ENCODE measurements at regions not wholly inside any gene's neighbourhood (a gene's known extent, or its start where the extent isn't known, plus 50 kb on each side); places are given as distances from the start of the nearest gene placed in this dataset.

GRCh38 chr3:30518872-30519271 is 87.5 kb upstream of the TGFBR2 start:
- TF ChIP-seq SIN3A (IDR thresholded peaks at IDR 0.05; ENCODE audit: borderline replicate concordance, insufficient read depth, low read depth, low read length): no peak
- H3K36me3 ChIP-seq (ENCODE audit: control insufficient read depth, insufficient read depth, low read length): no peaks in the 10 kb centered on the region; the same call in 1 of the 2 replicates
- no peak overlapping the region for H3K4me3 ChIP-seq (ENCODE audit: low read depth in 2 of 2, low read length in 2 of 2)
- ChIA-PET POLR2A (no interaction called here), CTCF (interaction anchor here (0.6 kb wide), 1 partner anchor 1251 kb away, joined by 4 read pairs; no protein-coding TSS in a partner anchor)
- ATAC-seq (no peak), DNase-seq (ENCODE audit: low read depth, low spot score) (no peak)
- in situ Hi-C loops (cut with HindIII; ENCODE audit: low pct_unique_long_range_greater_than_20kb, low sequenced_read_pairs) (no loop called here), intact Hi-C loops (cut with micrococcal nuclease; ENCODE audit: unreplicated experiment) (no loop called here)
- BruUV-seq (replicated peaks): no TSS peak
- H3K27me3 ChIP-seq (ENCODE audit: control insufficient read depth, insufficient read depth, low read length): no peaks in the 10 kb centered on the region
- H3K9me3 ChIP-seq (ENCODE audit: control insufficient read depth, insufficient read depth, low read depth, low read length): no peaks in the 10 kb centered on the region
- H3K4me1 ChIP-seq (ENCODE audit: control insufficient read depth, insufficient read depth, low read length): no peaks in the 10 kb centered on the region; the same call in 1 of the 2 replicates
- no peak overlapping the region for H3K27ac ChIP-seq (ENCODE audit: low read length)

GRCh38 chr3:30520699-30521098 is 85.7 kb upstream of the TGFBR2 start:
- Histone ChIP-seq H3K27me3 (ENCODE audit: control insufficient read depth, insufficient read depth, low read length) (no peaks in the 10 kb centered on the region), H3K27ac (ENCODE audit: low read length) (no peak overlapping the region), H3K4me1 (ENCODE audit: control insufficient read depth, insufficient read depth, low read length) (no peaks in the 10 kb centered on the region; the same call in 1 of the 2 replicates), H3K4me3 (ENCODE audit: low read depth in 2 of 2, low read length in 2 of 2) (no peak overlapping the region), H3K9me3 (ENCODE audit: control insufficient read depth, insufficient read depth, low read depth, low read length) (no peaks in the 10 kb centered on the region), H3K36me3 (ENCODE audit: control insufficient read depth, insufficient read depth, low read length) (no peaks in the 10 kb centered on the region; the same call in 1 of the 2 replicates)
- TF ChIP-seq POLR2AphosphoS5 (IDR thresholded peaks at IDR 0.05; ENCODE audit: low read depth, low read length): no peak
- TF ChIP-seq REST (IDR thresholded peaks at IDR 0.05; ENCODE audit: insufficient read depth in 1 of 2, low read depth in 2 of 2, low read length in 1 of 2): no peak
- TF ChIP-seq TCF7L2 (IDR thresholded peaks at IDR 0.05; ENCODE audit: low read depth, low read length): no peak
- TF ChIP-seq CTCF (IDR thresholded peaks at IDR 0.05): no peak
- no peak for TF ChIP-seq SIN3A (IDR thresholded peaks at IDR 0.05; ENCODE audit: borderline replicate concordance, insufficient read depth, low read depth, low read length)
- intact Hi-C loops (cut with micrococcal nuclease; ENCODE audit: unreplicated experiment) (no loop called here), in situ Hi-C loops (cut with HindIII; ENCODE audit: low pct_unique_long_range_greater_than_20kb, low sequenced_read_pairs) (no loop called here)
- ATAC-seq (no peak), DNase-seq (ENCODE audit: low read depth, low spot score) (no peak)
- ChIA-PET CTCF (no interaction called here), POLR2A (no interaction called here)
- no TSS peak for BruUV-seq (replicated peaks)

- DNase-seq (ENCODE audit: low read depth, low spot score): no peak
- Histone ChIP-seq H3K9me3 (ENCODE audit: control insufficient read depth, insufficient read depth, low read depth, low read length) (no peaks in the 10 kb centered on the region), H3K4me1 (ENCODE audit: control insufficient read depth, insufficient read depth, low read length) (no peaks in the 10 kb centered on the region; the same call in 1 of the 2 replicates), H3K27ac (ENCODE audit: low read length) (no peak overlapping the region), H3K36me3 (ENCODE audit: control insufficient read depth, insufficient read depth, low read length) (no peaks in the 10 kb centered on the region; the same call in 1 of the 2 replicates), H3K27me3 (ENCODE audit: control insufficient read depth, insufficient read depth, low read length) (no peaks in the 10 kb centered on the region), H3K4me3 (ENCODE audit: low read depth in 2 of 2, low read length in 2 of 2) (no peak overlapping the region)
- in situ Hi-C loops (cut with HindIII; ENCODE audit: low pct_unique_long_range_greater_than_20kb, low sequenced_read_pairs): no loop called here
- no peak for ATAC-seq
- POLR2A ChIA-PET: no interaction called here
- TF ChIP-seq REST (IDR thresholded peaks at IDR 0.05; ENCODE audit: insufficient read depth in 1 of 2, low read depth in 2 of 2, low read length in 1 of 2): no peak
- TF ChIP-seq CTCF (IDR thresholded peaks at IDR 0.05): no peak
- no peak for TF ChIP-seq TCF7L2 (IDR thresholded peaks at IDR 0.05; ENCODE audit: low read depth, low read length)
- TF ChIP-seq POLR2AphosphoS5 (IDR thresholded peaks at IDR 0.05; ENCODE audit: low read depth, low read length): no peak
- TF ChIP-seq SIN3A (IDR thresholded peaks at IDR 0.05; ENCODE audit: borderline replicate concordance, insufficient read depth, low read depth, low read length): no peak
- BruUV-seq (replicated peaks): no TSS peak
- intact Hi-C loops (cut with micrococcal nuclease; ENCODE audit: unreplicated experiment): no loop called here
- CTCF ChIA-PET: no interaction called here
Measured at GRCh38 chr3:30521156-30521715, 85.2 kb upstream of the TGFBR2 start.

All from Panc1 (cell line).